Activated CD8-positive, alpha-beta T cell treated with anti-CD3 and anti-CD28 coated beads for 36 hours (primary cell): ENCODE measurements at regions not wholly inside any gene's neighbourhood (a gene's known extent, or its start where the extent isn't known, plus 50 kb on each side); places are given as distances from the start of the nearest gene placed in this dataset.

Experiments used
- ATAC-seq: fragments of 200-7000 bp; cut with Tn5 transposase; one replicate; pipeline ENCODE4 v1.10.0; 2021; ENCODE audit warnings: mild to moderate bottlenecking, moderate library complexity
- CTCF ChIA-PET: fragments of 350-600 bp; sonication (Branson Sonifier 250); formaldehyde crosslinking; loops from one replicate; lab custom pipeline; 2021; ENCODE audit warnings: antibody characterized with exemption; lab: Charles Lee
- POLR2A ChIA-PET: fragments of 350-600 bp; sonication (Branson Sonifier 250); formaldehyde crosslinking; loops from one replicate; lab custom pipeline; 2021; ENCODE audit warnings: antibody characterized with exemption; lab: Charles Lee
- DNase-seq: peaks from one replicate; pipeline ENCODE4 v3.0.0-alpha.2; 2020
- H3K27ac Mint-ChIP-seq: one replicate; pipeline ENCODE4 v1.8.0; 2021; ENCODE audit warnings: mild to moderate bottlenecking, mixed read lengths
- H3K27me3 Mint-ChIP-seq: one replicate; pipeline ENCODE4 v1.8.0; 2021; ENCODE audit warnings: mixed read lengths
- H3K36me3 Mint-ChIP-seq: one replicate; pipeline ENCODE4 v1.8.0; 2021; ENCODE audit warnings: low read depth, mixed read lengths
- H3K4me1 Mint-ChIP-seq: one replicate; pipeline ENCODE4 v1.8.0; 2021; ENCODE audit warnings: low read depth, mixed read lengths
- H3K4me3 Mint-ChIP-seq: one replicate; pipeline ENCODE4 v1.8.0; 2021; ENCODE audit warnings: mild to moderate bottlenecking, moderate library complexity, mixed read lengths
- H3K9me3 Mint-ChIP-seq: one replicate; pipeline ENCODE4 v1.8.0; 2021; ENCODE audit warnings: mixed read lengths
- intact Hi-C: fragments of 100-400 bp; cut with micrococcal nuclease; formaldehyde crosslinking; loops from one replicate; pipeline ENCODE4 v1.10.0; 2022
- TF ChIP-seq, protein P1 (sequence below): fragments of 200-600 bp; IDR thresholded peaks from one replicate; pipeline ENCODE4 v1.8.0; 2022; ENCODE audit warnings: antibody characterized with exemption, mild to moderate bottlenecking

GRCh38 chr4:83679692-83680091 lies 143.8 kb downstream of the GPAT3 start:
- DNase-seq (no peak), ATAC-seq (no peak)
- TF ChIP-seq, protein P1, sequence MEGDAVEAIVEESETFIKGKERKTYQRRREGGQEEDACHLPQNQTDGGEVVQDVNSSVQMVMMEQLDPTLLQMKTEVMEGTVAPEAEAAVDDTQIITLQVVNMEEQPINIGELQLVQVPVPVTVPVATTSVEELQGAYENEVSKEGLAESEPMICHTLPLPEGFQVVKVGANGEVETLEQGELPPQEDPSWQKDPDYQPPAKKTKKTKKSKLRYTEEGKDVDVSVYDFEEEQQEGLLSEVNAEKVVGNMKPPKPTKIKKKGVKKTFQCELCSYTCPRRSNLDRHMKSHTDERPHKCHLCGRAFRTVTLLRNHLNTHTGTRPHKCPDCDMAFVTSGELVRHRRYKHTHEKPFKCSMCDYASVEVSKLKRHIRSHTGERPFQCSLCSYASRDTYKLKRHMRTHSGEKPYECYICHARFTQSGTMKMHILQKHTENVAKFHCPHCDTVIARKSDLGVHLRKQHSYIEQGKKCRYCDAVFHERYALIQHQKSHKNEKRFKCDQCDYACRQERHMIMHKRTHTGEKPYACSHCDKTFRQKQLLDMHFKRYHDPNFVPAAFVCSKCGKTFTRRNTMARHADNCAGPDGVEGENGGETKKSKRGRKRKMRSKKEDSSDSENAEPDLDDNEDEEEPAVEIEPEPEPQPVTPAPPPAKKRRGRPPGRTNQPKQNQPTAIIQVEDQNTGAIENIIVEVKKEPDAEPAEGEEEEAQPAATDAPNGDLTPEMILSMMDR, result no peak
- CTCF ChIA-PET, result no interaction called here
- POLR2A ChIA-PET, result interaction anchor here (0.6 to 1.5 kb wide), 2 partner anchors 8 to 31 kb away, joined by 3 to 5 read pairs; no protein-coding TSS in a partner anchor
- Mint-ChIP-seq H3K4me1 (no peaks in the 10 kb centered on the region), H3K27ac (no peak overlapping the region), H3K36me3 (no peaks in the 10 kb centered on the region), H3K9me3 (no peaks in the 10 kb centered on the region), H3K4me3 (no peak overlapping the region), H3K27me3 (peaks cover 19% of the 10 kb centered on the region)
- intact Hi-C loops, result no loop called here

DNA sequence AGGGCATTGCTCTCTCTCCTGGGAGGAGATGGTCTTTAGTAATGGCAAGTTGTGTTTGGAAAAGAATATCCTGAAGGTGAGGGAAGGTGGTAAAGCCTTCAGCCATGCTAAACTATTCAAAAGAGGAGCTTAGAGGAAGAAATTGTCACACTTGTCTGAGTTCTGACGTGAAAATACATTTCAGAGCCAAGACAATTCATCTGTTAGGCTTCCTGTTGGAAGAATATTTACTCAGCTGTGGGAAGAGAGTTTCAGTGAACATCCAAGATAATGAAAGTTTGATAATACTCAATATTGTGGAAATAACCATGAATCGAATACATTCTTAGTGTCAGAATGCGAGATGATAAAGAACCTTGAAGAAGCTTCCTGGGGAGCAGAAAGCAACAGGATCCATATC lies 143.3 kb downstream of the GPAT3 start:
- H3K4me1 Mint-ChIP-seq, result no peaks in the 10 kb centered on the region
- H3K9me3 Mint-ChIP-seq, result no peaks in the 10 kb centered on the region
- H3K4me3 Mint-ChIP-seq, result no peak overlapping the region
- H3K27ac Mint-ChIP-seq, result no peak overlapping the region
- TF ChIP-seq, protein P1, result no peak
- DNase-seq (no peak), ATAC-seq (no peak)
- POLR2A ChIA-PET, result no interaction called here
- intact Hi-C loops, result no loop called here
- CTCF ChIA-PET, result no interaction called here
- H3K27me3 Mint-ChIP-seq, result peaks cover 19% of the 10 kb centered on the region
- no peaks in the 10 kb centered on the region for H3K36me3 Mint-ChIP-seq

GRCh38 chr4:83677656-83678055 lies 141.7 kb downstream of the GPAT3 start:
- TF ChIP-seq, protein P1, result no peak

GRCh38 chr4:83664741-83665140 lies 128.8 kb downstream of the GPAT3 start:
- ATAC-seq, result no peak
- POLR2A ChIA-PET, result no interaction called here
- no peaks in the 10 kb centered on the region for H3K9me3 Mint-ChIP-seq
- intact Hi-C loops, result no loop called here
- H3K4me1 Mint-ChIP-seq, result peaks cover 8% of the 10 kb centered on the region
- H3K36me3 Mint-ChIP-seq, result no peaks in the 10 kb centered on the region
- TF ChIP-seq, protein P1, result no peak
- H3K27ac Mint-ChIP-seq, result no peak overlapping the region
- H3K4me3 Mint-ChIP-seq, result no peak overlapping the region
- CTCF ChIA-PET, result interaction anchor here (1.2 kb wide), 1 partner anchor 18 kb away, joined by 4 read pairs; no protein-coding TSS in a partner anchor
- peaks cover 3% of the 10 kb centered on the region for H3K27me3 Mint-ChIP-seq
- DNase-seq, result no peak

More at GRCh38 chr4:83677656-83678055, 141.7 kb downstream of the GPAT3 start:
- ChIA-PET CTCF (no interaction called here), POLR2A (no interaction called here)
- Mint-ChIP-seq H3K27ac (no peak overlapping the region), H3K9me3 (no peaks in the 10 kb centered on the region), H3K4me1 (no peaks in the 10 kb centered on the region), H3K4me3 (no peak overlapping the region), H3K36me3 (no peaks in the 10 kb centered on the region), H3K27me3 (peaks cover 18% of the 10 kb centered on the region)
- DNase-seq, result no peak
- no peak for ATAC-seq
- intact Hi-C loops, result no loop called here

DNA sequence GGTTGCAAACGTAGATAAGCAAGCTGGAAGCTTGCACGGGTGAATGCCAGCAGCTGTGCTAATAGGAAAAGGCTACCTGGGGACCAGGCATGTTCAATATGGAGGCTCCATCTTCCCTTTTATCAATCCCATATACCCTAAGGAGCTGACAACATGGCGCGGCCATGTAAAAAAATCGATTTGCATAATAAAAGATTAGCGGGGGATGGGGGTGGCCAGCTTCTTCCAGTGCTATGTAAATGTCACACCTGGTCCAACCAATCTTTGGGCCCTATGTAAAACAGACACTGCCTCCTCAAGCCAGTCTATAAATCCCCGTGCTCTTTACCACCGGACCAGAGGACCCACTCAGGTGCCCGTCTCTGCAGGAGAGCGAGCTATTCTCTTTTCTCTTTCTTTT lies 128.2 kb downstream of the GPAT3 start:
- TF ChIP-seq, protein P1, result no peak
- no peak for DNase-seq
- no peaks in the 10 kb centered on the region for H3K36me3 Mint-ChIP-seq
- H3K4me1 Mint-ChIP-seq, result peaks cover 8% of the 10 kb centered on the region
- H3K27me3 Mint-ChIP-seq, result peaks cover 3% of the 10 kb centered on the region
- H3K4me3 Mint-ChIP-seq, result no peak overlapping the region
- H3K27ac Mint-ChIP-seq, result no peak overlapping the region
- no peaks in the 10 kb centered on the region for H3K9me3 Mint-ChIP-seq
- intact Hi-C loops, result no loop called here
- ChIA-PET POLR2A (no interaction called here), CTCF (interaction anchor here (1.2 kb wide), 1 partner anchor 18 kb away, joined by 4 read pairs; no protein-coding TSS in a partner anchor)
- no peak for ATAC-seq
